Astrocyte of the cerebellum (primary cell): ENCODE measurements at regions not wholly inside any gene's neighbourhood (a gene's known extent, or its start where the extent isn't known, plus 50 kb on each side); places are given as distances from the start of the nearest gene placed in this dataset.

Source experiments
- DNase-seq: peaks from one replicate; pipeline ENCODE4 v3.0.0-alpha.2; 2011; ENCODE audit warnings: low read depth
- H3K4me3 ChIP-seq: 2 replicates; pipeline ENCODE4 v1.5.1; 2011; ENCODE audit warnings: mild to moderate bottlenecking, low read depth, low read length, moderate library complexity
- CTCF ChIP-seq: IDR thresholded peaks from 2 replicates; pipeline ENCODE4 v1.5.1; 2012; ENCODE audit warnings: low read length, low read depth, moderate library complexity, mild to moderate bottlenecking; ENCODE audit errors: missing control alignments
- in situ Hi-C: cut with HindIII; loops from 2 replicates; pipeline ENCODE4 v1.10.0; 2017; ENCODE audit warnings: low sequenced_read_pairs

GRCh38 chr3:193954752-193955151 lies 181.2 kb upstream of the HES1 start:
- in situ Hi-C loops: loop anchor here (25.0 kb wide), 1 partner anchor 142 kb away; no protein-coding TSS in a partner anchor
- DNase-seq: no peak
- H3K4me3 ChIP-seq: no peak overlapping the region
- no peak for TF ChIP-seq CTCF

GRCh38 chr3:193955719-193956118 lies 180.2 kb upstream of the HES1 start:
- no peak overlapping the region for H3K4me3 ChIP-seq
- DNase-seq: no peak
- in situ Hi-C loops: loop anchor here (25.0 kb wide), 1 partner anchor 143 kb away; no protein-coding TSS in a partner anchor
- no peak for TF ChIP-seq CTCF

GRCh38 chr3:193959861-193960260 lies 176.1 kb upstream of the HES1 start:
- in situ Hi-C loops: loop anchor here (25.0 kb wide), 1 partner anchor 148 kb away; no protein-coding TSS in a partner anchor
- TF ChIP-seq CTCF: no peak
- no peak overlapping the region for H3K4me3 ChIP-seq
- no peak for DNase-seq

GRCh38 chr3:193960487-193961274 lies 175.3 kb upstream of the HES1 start:
- TF ChIP-seq CTCF: no peak
- H3K4me3 ChIP-seq: no peak overlapping the region
- no peak for DNase-seq
- in situ Hi-C loops: loop anchor here (25.0 kb wide), 1 partner anchor 148 kb away; no protein-coding TSS in a partner anchor

GRCh38 chr3:193962986-193963685 lies 172.8 kb upstream of the HES1 start:
- in situ Hi-C loops: loop anchor here (25.0 kb wide), 1 partner anchor 151 kb away; no protein-coding TSS in a partner anchor
- no peak for DNase-seq
- H3K4me3 ChIP-seq: no peak overlapping the region
- no peak for TF ChIP-seq CTCF

- TF ChIP-seq CTCF: no peak
- no peak for DNase-seq
These were observed 172.0 kb upstream of the HES1 start for GRCh38 chr3:193963808-193964516.

More at GRCh38 chr3:193963808-193964516, 172.0 kb upstream of the HES1 start:
- H3K4me3 ChIP-seq: no peak overlapping the region
- in situ Hi-C loops: loop anchor here (25.0 kb wide), 1 partner anchor 152 kb away; no protein-coding TSS in a partner anchor
